Right lobe of liver (tissue), 6 donors: ENCODE measurements at regions not wholly inside any gene's neighbourhood (a gene's known extent, or its start where the extent isn't known, plus 50 kb on each side); places are given as distances from the start of the nearest gene placed in this dataset.
A peak's percentile ranks its signal among the peaks of the same experiment; 100 is the strongest.

ENCODE experiments used
- ATAC-seq, 4 donors: fragments of 200-7000 bp; cut with Tn5 transposase; one replicate each; pipeline ENCODE4 v1.9.1; 2020; ENCODE audit warnings: mild to moderate bottlenecking in 4 of 4, moderate library complexity in 4 of 4
- DNase-seq, 3 donors: peaks; one replicate each; pipeline ENCODE4 v3.0.0-alpha.2; 2020
- H3K27ac ChIP-seq, 3 donors: fragments of 200-600 bp; one replicate each; pipeline ENCODE4 v1.8.0; 2022
- H3K27me3 ChIP-seq, 2 donors: fragments of 200-600 bp; one replicate each; pipeline ENCODE4 v1.8.0; 2022
- H3K36me3 ChIP-seq, 4 donors: fragments of 200-600 bp; sonication (generic) in 1 of 4; one replicate each; pipeline versions ENCODE4 v1.5.1 to v1.8.0; 2017 to 2022; ENCODE audit warnings: control low read depth in 1 of 4
- H3K4me1 ChIP-seq, 4 donors: fragments of 200-600 bp; sonication (generic) in 1 of 4; one replicate each; pipeline versions ENCODE4 v1.5.1 to v1.8.0; 2017 to 2022; ENCODE audit warnings: control low read depth in 1 of 4
- H3K4me3 ChIP-seq, 3 donors: fragments of 200-600 bp; one replicate each; pipeline ENCODE4 v1.8.0; 2022
- H3K9me3 ChIP-seq, 4 donors: fragments of 200-600 bp; sonication (generic) in 1 of 4; one replicate each; pipeline versions ENCODE4 v1.5.1 to v1.8.0; 2017 to 2022; ENCODE audit warnings: control low read depth in 1 of 4
- CTCF ChIP-seq, 4 donors: fragments of 200-600 bp in 3 of 4; fragments of 450-650 bp in 1 of 4; IDR thresholded peaks; one replicate each; pipeline versions ENCODE4 v1.5.1 to v1.8.0; 2016 to 2022; ENCODE audit warnings: antibody characterized with exemption in 4 of 4, mild to moderate bottlenecking in 2 of 4
- POLR2A ChIP-seq: fragments of 450-650 bp; IDR thresholded peaks from one replicate; pipeline ENCODE4 v1.6.1; 2017; ENCODE audit warnings: antibody characterized with exemption, mild to moderate bottlenecking
- WGBS: methylation state at CpG from one replicate; pipeline ENCODE4 v1.1.6; 2018; ENCODE audit warnings: low coverage, low lambda C conversion rate; ENCODE audit not compliant: insufficient coverage; ENCODE audit errors: missing lambda C conversion rate; 5-methylcytosine and 5-hydroxymethylcytosine counted together
- intact Hi-C, 2 donors: fragments of 100-400 bp; cut with DNase I; formaldehyde crosslinking; loops; one replicate each; pipeline versions ENCODE4 v1.11.2 to v1.14.1; 2022
- donor health status: DM: no; HTN: yes; CAD: no.
- donor health status: DM: no; HTN: no; CAD: no.
- donor health status: DM: no; HTN: no; CAD: no.
- donor health status: DM: no; HTN: yes; CAD: no.
- donor health status: DM: no; HTN: yes; CAD: no.

DNA sequence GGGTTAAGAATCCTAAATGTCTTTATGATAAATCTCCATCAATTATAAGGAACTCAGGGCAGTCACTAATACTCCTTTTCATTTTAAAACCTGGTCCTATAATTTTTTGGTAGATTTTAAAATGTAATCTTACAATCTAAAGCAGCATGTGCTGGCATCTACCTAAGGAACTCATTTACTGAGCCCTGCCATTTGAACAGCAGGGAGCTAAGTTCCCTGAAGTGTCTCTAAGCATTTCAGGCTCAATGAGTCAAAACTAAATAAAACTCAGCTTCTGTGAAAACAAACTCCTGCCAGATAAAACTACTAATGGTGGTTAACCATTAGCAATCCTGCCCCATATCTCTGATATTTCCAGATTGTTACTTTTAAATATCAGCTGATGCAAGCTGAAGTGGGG lies 1371.8 kb upstream of the PRMT6 start:
- Histone ChIP-seq H3K4me1 (no peaks in the 10 kb centered on the region), H3K9me3 (no peaks in the 10 kb centered on the region), H3K4me3 (no peak overlapping the region), H3K27ac (no peak overlapping the region), H3K36me3 (no peaks in the 10 kb centered on the region), H3K27me3 (no peaks in the 10 kb centered on the region)
- no peak for TF ChIP-seq CTCF (IDR thresholded peaks at IDR 0.05)
- no peak for TF ChIP-seq POLR2A
- DNase-seq (no peak), ATAC-seq (no peak)
- intact Hi-C loops: no loop called here

- no peak for DNase-seq
- no peaks in the 10 kb centered on the region for H3K36me3 ChIP-seq
Observed at GRCh38 chr1:105686026-105686425, 1370.4 kb upstream of the PRMT6 start.

DNA sequence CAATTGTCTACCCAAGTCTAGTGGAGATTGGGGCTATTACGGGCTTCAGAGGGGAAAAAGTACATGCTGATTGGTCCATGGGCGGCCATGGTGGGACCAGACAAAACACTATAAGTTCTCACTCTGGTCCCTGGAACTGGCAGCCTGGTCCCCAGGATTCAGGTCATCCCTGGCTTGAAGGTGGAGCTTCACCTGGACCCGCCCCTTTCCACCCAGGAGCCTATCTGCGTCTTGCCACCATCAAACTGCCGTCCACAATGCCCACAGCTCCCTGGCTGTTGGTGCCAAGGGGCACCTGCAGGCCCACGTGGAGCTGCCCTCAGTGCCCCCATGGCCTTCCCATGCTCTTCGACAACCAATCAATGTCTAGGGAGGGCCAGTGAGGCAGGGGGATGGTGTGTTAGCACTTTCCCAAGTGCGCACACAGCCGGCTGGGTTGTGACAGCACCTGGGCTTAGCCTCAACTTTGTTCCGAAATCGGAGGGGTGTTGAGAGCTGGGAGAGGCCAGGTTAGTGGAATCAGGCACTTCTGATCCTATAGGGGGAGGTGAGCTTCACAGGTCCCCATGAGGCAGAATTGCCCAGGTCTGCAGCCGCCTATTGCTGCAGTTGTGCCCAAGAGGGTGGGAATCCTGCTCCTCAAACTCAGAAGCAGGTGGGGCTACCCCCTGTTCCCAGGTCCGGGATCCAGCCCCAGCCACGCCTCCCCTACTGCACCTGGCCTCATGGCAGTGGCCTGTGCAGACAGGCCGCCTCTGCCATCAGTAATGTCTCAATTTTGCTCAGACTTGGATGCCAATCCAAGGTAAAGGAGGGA lies 1369.4 kb upstream of the PRMT6 start:
- DNase-seq: no peak
- Histone ChIP-seq H3K4me1 (no peaks in the 10 kb centered on the region), H3K36me3 (no peaks in the 10 kb centered on the region), H3K27me3 (no peaks in the 10 kb centered on the region), H3K4me3 (no peak overlapping the region), H3K9me3 (no peaks in the 10 kb centered on the region), H3K27ac (no peak overlapping the region)
- ATAC-seq: peak in 1 of 4 donors; percentile 22
- 67% methylated on average over 6 of the region's 15 CpGs for WGBS
- intact Hi-C loops: no loop called here
- TF ChIP-seq POLR2A: no peak
- TF ChIP-seq CTCF (IDR thresholded peaks at IDR 0.05): no peak

More at GRCh38 chr1:105686026-105686425, 1370.4 kb upstream of the PRMT6 start:
- TF ChIP-seq CTCF (IDR thresholded peaks at IDR 0.05) (no peak), POLR2A (no peak)
- Histone ChIP-seq H3K4me1 (no peaks in the 10 kb centered on the region), H3K4me3 (no peak overlapping the region), H3K27ac (no peak overlapping the region), H3K9me3 (no peaks in the 10 kb centered on the region), H3K27me3 (no peaks in the 10 kb centered on the region)
- no CpG with 5 or more reads among the region's 3 CpGs for WGBS
- intact Hi-C loops: no loop called here
- peak in 1 of 4 donors; percentile 30 for ATAC-seq

DNA sequence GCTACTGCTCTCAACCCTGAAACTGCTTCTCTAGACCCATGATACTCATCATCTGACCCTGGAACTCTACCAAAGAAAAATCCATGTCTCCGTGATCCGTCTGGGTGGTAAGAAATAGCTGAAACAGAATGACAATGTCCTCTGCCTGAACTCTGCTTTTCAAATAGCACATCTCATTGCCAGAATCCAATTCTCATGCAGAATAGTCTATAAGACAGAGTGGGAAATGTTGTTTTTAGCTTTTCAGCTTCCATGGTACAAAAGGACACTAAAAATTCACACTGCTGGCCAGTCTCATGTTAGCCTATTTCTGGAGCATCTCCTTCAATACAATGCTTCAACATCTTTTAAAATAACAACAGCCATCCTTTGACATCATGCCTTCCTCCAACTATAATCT lies 1355.8 kb upstream of the PRMT6 start:
- Histone ChIP-seq H3K27ac (no peak overlapping the region), H3K4me1 (no peaks in the 10 kb centered on the region), H3K27me3 (no peaks in the 10 kb centered on the region), H3K9me3 (no peaks in the 10 kb centered on the region), H3K4me3 (no peak overlapping the region), H3K36me3 (no peaks in the 10 kb centered on the region)
- TF ChIP-seq CTCF (IDR thresholded peaks at IDR 0.05) (no peak), POLR2A (no peak)
- DNase-seq: no peak
- no peak for ATAC-seq
- intact Hi-C loops: no loop called here
- WGBS: 24% methylated on average over 2 of the region's 2 CpGs
